Ishikawa (cell line): ENCODE measurements at regions not wholly inside any gene's neighbourhood (a gene's known extent, or its start where the extent isn't known, plus 50 kb on each side); places are given as distances from the start of the nearest gene placed in this dataset.
A peak's percentile ranks its signal among the peaks of the same experiment; 100 is the strongest.

ENCODE experiments used
- CEBPB ChIP-seq: IDR thresholded peaks from 2 replicates; pipeline ENCODE4 v1.6.1; 2012
- CREB1 ChIP-seq: IDR thresholded peaks from 2 replicates; pipeline ENCODE4 v1.6.1; 2012; ENCODE audit warnings: low read depth
- EGR1 ChIP-seq: IDR thresholded peaks from 2 replicates; pipeline ENCODE4 v1.6.1; 2012
- EP300 ChIP-seq: IDR thresholded peaks from 2 replicates; pipeline ENCODE4 v1.6.1; 2012; ENCODE audit warnings: borderline replicate concordance
- FOXM1 ChIP-seq: IDR thresholded peaks from 2 replicates; pipeline ENCODE4 v1.6.1; 2012; ENCODE audit warnings: low read depth, borderline replicate concordance
- NFIC ChIP-seq: IDR thresholded peaks from 2 replicates; pipeline ENCODE4 v1.6.1; 2012
- RAD21 ChIP-seq: IDR thresholded peaks from 2 replicates; pipeline ENCODE4 v1.6.1; 2012; ENCODE audit warnings: low read depth
- TAF1 ChIP-seq: IDR thresholded peaks from 2 replicates; pipeline ENCODE4 v1.6.1; 2012; ENCODE audit warnings: low read depth, mild to moderate bottlenecking
- TCF12 ChIP-seq: IDR thresholded peaks from 2 replicates; pipeline ENCODE4 v1.6.1; 2012; ENCODE audit warnings: low read depth
- TEAD4 ChIP-seq: IDR thresholded peaks from 2 replicates; pipeline ENCODE4 v1.6.1; 2012
- USF1 ChIP-seq: IDR thresholded peaks from 2 replicates; pipeline ENCODE4 v1.6.1; 2012
- YY1 ChIP-seq: IDR thresholded peaks from 2 replicates; pipeline ENCODE4 v1.6.1; 2012; ENCODE audit warnings: low read depth
- ZBTB7A ChIP-seq: IDR thresholded peaks from 2 replicates; pipeline ENCODE4 v1.6.1; 2012; ENCODE audit warnings: low read depth
- TF ChIP-seq, protein P1 (sequence below): IDR thresholded peaks from 2 replicates; pipeline ENCODE4 v1.6.1; 2012; ENCODE audit warnings: low read depth, mild to moderate bottlenecking
- TF ChIP-seq, protein P2 (sequence below): IDR thresholded peaks from 2 replicates; pipeline ENCODE4 v1.6.1; 2012

DNA sequence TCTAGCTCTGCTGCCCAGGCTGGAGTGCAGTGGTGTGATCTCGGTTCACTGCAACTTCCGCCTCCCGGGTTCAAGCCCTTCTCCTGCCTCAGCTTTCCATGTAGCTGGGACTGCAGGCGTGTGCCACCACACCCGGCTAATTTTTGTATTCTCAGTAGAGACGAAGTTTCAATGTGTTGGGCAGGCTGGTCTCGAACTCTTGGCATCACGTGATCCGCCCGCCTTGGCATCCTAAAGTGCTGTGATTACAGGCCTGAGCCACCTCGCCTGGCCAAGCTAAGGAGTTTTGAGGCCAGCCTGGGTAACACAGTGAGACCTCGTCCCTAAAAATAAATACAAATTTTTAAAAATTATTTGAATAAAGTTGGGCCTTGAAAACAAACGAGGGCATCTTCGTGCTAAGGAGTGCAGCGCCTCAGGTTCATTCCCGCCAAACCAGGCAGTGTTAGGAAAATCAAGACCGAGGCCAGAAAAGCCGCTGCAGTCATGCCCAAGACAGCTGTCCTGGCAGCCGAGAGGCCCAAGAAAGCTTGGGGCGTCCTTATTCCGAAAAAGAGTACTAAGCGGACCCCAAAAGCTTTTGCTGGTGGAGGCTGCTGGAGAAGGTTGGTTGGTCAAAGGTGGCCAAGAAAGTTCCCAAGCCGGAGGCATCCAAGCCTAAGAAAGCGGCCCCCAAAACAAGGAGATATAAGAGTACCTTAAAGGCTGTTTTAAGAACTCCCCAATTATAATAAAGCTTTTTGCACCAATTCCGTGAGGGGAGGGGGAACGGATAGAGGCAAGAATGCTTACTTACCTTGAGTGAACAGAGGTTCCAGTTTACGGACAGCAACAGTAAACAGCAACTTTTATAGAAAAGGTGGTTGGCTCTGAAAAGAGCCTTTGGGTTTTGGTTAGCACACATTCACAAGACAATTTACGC lies 109.0 kb downstream of the HFE start:
- TF ChIP-seq USF1 (peak; percentile 41), ZBTB7A (no peak)

DNA sequence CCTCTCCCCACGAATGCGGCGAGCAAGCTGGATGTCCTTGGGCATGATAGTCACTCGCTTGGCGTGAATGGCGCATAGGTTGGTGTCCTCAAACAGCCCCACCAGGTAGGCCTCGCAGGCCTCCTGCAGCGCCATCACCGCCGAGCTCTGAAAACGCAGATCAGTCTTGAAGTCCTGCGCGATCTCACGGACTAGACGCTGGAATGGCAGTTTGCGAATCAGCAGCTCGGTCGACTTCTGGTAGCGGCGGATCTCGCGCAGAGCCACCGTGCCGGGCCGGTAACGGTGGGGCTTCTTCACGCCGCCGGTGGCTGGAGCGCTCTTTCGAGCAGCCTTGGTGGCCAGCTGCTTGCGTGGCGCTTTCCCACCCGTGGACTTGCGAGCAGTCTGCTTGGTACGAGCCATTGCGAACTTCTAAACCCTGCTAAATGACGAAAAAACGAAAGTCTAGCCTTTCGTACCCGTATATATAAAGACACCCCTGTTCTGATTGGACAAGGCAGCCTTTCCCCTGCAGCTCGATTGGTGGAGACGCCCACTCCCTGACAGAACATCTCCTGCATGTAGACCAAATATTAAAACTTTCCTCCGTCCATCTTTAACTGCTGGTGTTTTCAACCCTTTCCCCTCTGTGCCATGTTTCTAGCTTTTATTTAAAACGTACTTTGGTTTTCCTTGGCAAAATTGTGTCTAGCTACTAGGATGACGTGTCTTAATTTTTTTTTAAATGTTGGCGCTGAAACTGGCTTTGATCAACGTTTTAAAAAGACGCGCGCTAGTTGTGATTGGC lies 109.8 kb downstream of the HFE start:
- TF ChIP-seq, protein P1, sequence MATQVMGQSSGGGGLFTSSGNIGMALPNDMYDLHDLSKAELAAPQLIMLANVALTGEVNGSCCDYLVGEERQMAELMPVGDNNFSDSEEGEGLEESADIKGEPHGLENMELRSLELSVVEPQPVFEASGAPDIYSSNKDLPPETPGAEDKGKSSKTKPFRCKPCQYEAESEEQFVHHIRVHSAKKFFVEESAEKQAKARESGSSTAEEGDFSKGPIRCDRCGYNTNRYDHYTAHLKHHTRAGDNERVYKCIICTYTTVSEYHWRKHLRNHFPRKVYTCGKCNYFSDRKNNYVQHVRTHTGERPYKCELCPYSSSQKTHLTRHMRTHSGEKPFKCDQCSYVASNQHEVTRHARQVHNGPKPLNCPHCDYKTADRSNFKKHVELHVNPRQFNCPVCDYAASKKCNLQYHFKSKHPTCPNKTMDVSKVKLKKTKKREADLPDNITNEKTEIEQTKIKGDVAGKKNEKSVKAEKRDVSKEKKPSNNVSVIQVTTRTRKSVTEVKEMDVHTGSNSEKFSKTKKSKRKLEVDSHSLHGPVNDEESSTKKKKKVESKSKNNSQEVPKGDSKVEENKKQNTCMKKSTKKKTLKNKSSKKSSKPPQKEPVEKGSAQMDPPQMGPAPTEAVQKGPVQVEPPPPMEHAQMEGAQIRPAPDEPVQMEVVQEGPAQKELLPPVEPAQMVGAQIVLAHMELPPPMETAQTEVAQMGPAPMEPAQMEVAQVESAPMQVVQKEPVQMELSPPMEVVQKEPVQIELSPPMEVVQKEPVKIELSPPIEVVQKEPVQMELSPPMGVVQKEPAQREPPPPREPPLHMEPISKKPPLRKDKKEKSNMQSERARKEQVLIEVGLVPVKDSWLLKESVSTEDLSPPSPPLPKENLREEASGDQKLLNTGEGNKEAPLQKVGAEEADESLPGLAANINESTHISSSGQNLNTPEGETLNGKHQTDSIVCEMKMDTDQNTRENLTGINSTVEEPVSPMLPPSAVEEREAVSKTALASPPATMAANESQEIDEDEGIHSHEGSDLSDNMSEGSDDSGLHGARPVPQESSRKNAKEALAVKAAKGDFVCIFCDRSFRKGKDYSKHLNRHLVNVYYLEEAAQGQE, result no peak
- TF ChIP-seq EP300, result no peak
- TF ChIP-seq, protein P2, sequence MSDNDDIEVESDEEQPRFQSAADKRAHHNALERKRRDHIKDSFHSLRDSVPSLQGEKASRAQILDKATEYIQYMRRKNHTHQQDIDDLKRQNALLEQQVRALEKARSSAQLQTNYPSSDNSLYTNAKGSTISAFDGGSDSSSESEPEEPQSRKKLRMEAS, result no peak
- TF ChIP-seq TCF12, result no peak
- TF ChIP-seq TEAD4, result no peak
- TF ChIP-seq NFIC, result no peak
- no peak for TF ChIP-seq CREB1
- no peak for TF ChIP-seq EGR1

DNA sequence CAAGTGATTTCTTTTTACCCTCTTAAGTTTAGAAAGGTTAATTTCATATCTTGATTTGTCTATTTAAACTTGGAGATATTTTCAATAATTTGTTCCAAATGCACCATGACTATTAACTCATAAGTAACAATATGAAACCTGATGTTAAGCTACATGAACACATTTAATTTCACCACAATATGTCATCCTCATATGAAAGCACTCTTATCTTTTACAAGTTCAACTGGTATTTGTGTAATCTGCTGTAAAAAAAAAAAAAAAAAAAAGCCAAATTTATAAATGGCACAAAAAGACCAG lies 110.4 kb downstream of the HFE start:
- TF ChIP-seq TAF1 (no peak), FOXM1 (no peak), YY1 (no peak), TCF12 (no peak), TEAD4 (no peak)
- TF ChIP-seq, protein P1, result no peak

DNA sequence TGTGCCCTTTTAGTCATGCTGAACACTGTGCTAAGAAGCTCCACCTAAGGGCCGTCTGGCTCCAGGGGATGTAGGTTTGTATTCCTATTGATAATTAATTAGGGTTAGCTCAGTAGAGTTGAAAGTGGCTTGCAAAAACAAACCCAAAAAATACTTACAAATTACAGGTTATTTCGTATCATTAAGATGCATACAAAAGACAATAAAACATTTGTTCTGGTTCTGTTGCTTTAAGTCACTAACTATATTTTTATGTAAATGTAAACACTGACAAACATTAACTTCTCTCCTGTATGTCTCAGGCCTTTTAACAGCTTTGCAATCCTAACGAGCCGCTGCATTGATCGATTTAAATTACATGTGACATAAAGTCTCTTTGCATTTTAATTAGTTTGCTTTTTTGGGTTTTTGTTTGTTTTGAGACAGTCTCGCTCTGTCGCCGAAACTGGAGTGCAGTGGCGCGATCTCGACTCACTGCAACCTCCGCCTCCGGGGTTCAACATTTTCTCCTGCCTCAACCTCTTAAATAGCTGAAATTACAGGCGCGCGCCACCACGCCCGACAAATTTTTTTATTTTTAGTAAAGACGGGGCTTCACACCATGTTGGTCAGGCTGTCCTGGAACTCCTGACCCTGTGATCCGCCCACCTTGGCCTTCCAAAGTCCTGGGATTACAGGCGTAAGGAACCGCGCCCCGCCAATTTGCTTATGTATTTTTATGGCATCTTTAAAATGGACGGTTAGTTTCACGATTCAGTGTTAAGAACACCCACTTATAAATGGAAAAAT lies 110.9 kb downstream of the HFE start:
- no peak for TF ChIP-seq TAF1
- TF ChIP-seq ZBTB7A, result no peak
- no peak for TF ChIP-seq TCF12
- TF ChIP-seq, protein P2, result no peak
- no peak for TF ChIP-seq USF1
- no peak for TF ChIP-seq YY1
- TF ChIP-seq RAD21, result no peak
- no peak for TF ChIP-seq CEBPB
- no peak for TF ChIP-seq EP300
- TF ChIP-seq TEAD4, result no peak
- TF ChIP-seq EGR1, result no peak
- TF ChIP-seq, protein P1, result no peak
- no peak for TF ChIP-seq FOXM1
- TF ChIP-seq NFIC, result no peak
- TF ChIP-seq CREB1, result no peak
